ENCODE measurements at regions not wholly inside any gene's neighbourhood (a gene's known extent, or its start where the extent isn't known, plus 50 kb on each side); places are given as distances from the start of the nearest gene placed in this dataset.

DNA sequence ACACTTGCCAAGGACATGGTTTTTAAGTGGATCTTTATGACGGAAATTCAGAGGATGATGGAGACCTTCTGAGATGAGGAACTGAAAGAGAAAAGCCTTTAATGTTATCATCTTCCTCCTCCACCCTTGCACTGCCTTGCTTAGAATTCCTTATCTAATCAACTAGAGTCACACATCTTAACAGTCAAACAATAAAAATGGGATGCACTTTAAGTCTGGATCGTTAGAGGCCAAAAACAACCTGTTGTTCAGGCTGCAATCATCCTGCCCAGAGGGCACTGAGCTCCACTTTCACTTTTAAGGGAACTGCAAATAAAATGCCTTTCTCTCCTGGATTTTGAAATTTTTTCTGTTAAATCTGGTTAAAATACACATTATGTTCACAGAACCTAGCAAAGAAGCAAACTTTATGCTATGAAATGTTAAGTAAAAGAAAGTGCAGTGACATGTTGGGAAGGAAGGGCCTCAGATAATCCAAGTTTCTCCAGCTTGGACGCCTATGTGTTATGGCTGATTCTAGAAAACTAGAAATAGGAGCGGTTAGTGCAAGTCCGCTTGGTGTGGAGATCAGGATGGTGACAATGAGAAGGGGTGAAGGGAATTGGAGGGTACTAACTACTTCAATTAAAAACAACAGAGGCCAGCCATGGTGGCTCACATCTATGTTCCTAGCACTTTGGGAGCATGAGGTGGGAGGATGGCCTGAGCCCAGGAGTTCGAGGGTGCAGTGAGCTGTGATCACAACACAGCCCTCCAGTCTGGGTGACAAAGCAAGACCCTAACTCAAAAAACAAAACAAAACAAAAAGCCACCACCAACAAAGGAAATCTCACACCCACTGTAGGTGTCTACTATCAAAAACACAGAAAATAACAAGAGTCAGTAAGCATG is 66.4 kb upstream of the KIF13A start:
- no peak for TF ChIP-seq POLR2A (IDR thresholded peaks at IDR 0.05)
- TF ChIP-seq, protein P1, sequence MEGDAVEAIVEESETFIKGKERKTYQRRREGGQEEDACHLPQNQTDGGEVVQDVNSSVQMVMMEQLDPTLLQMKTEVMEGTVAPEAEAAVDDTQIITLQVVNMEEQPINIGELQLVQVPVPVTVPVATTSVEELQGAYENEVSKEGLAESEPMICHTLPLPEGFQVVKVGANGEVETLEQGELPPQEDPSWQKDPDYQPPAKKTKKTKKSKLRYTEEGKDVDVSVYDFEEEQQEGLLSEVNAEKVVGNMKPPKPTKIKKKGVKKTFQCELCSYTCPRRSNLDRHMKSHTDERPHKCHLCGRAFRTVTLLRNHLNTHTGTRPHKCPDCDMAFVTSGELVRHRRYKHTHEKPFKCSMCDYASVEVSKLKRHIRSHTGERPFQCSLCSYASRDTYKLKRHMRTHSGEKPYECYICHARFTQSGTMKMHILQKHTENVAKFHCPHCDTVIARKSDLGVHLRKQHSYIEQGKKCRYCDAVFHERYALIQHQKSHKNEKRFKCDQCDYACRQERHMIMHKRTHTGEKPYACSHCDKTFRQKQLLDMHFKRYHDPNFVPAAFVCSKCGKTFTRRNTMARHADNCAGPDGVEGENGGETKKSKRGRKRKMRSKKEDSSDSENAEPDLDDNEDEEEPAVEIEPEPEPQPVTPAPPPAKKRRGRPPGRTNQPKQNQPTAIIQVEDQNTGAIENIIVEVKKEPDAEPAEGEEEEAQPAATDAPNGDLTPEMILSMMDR (IDR thresholded peaks at IDR 0.05) = no peak

All from Peyer's patch (tissue), 4 donors.